Loucy (cell line): ENCODE measurements at regions not wholly inside any gene's neighbourhood (a gene's known extent, or its start where the extent isn't known, plus 50 kb on each side); places are given as distances from the start of the nearest gene placed in this dataset.

Experiments used
- H2AFZ ChIP-seq: fragments of 200-600 bp; sonication (generic); 2 replicates; pipeline ENCODE4 v1.6.0; 2016; ENCODE audit warnings: antibody characterized with exemption, mild to moderate bottlenecking, low read length, moderate library complexity
- H3F3A ChIP-seq: fragments of 200-600 bp; 2 replicates; pipeline ENCODE4 v1.6.0; 2016; ENCODE audit warnings: antibody characterized with exemption, low read depth, mild to moderate bottlenecking
- H3K27me3 ChIP-seq: fragments of 200-600 bp; sonication (generic); 2 replicates; pipeline ENCODE4 v1.6.1; 2014; ENCODE audit warnings: low read length, mild to moderate bottlenecking; ENCODE audit not compliant: insufficient read depth, poor library complexity, severe bottlenecking
- H3K36me3 ChIP-seq: fragments of 200-600 bp; sonication (generic); 2 replicates; pipeline ENCODE4 v1.6.1; 2016; ENCODE audit warnings: low read length; ENCODE audit not compliant: insufficient read depth
- H3K4me1 ChIP-seq: fragments of 200-600 bp; sonication (generic); 2 replicates; pipeline ENCODE4 v1.5.1; 2014; ENCODE audit warnings: low read length, mild to moderate bottlenecking; ENCODE audit not compliant: insufficient read depth, poor library complexity, severe bottlenecking
- H3K4me2 ChIP-seq: fragments of 200-600 bp; sonication (generic); 2 replicates; pipeline ENCODE4 v1.6.0; 2014; ENCODE audit warnings: antibody characterized with exemption, low read length, low read depth, mild to moderate bottlenecking; ENCODE audit not compliant: poor library complexity, severe bottlenecking
- H3K4me3 ChIP-seq: fragments of 200-600 bp; sonication (generic); 2 replicates; pipeline ENCODE4 v1.5.1; 2014; ENCODE audit warnings: low read length, mild to moderate bottlenecking, mixed read lengths; ENCODE audit not compliant: poor library complexity, severe bottlenecking
- H3K79me2 ChIP-seq: fragments of 200-600 bp; sonication (generic); 2 replicates; pipeline ENCODE4 v1.6.1; 2014; ENCODE audit warnings: low read length; ENCODE audit not compliant: insufficient read depth
- H3K9ac ChIP-seq: fragments of 200-600 bp; sonication (generic); 2 replicates; pipeline ENCODE4 v1.6.0; 2014; ENCODE audit warnings: mild to moderate bottlenecking, low read depth, low read length, moderate library complexity; ENCODE audit not compliant: poor library complexity, severe bottlenecking
- H3K9me2 ChIP-seq: fragments of 200-600 bp; sonication (generic); replicated peaks from 2 replicates; pipeline ENCODE4 v1.6.1; 2016; ENCODE audit warnings: low read depth, low read length, mixed read lengths
- H3K9me3 ChIP-seq: fragments of 200-600 bp; sonication (generic); 2 replicates; pipeline ENCODE4 v1.6.1; 2014; ENCODE audit warnings: mild to moderate bottlenecking, antibody characterized with exemption, low read length, low read depth; ENCODE audit not compliant: insufficient read depth
- H4K20me1 ChIP-seq: fragments of 200-600 bp; sonication (generic); 2 replicates; pipeline ENCODE4 v1.6.0; 2014; ENCODE audit warnings: antibody characterized with exemption, low read length, mild to moderate bottlenecking; ENCODE audit not compliant: insufficient read depth, poor library complexity, severe bottlenecking
- CTCF ChIP-seq: fragments of 200-600 bp; sonication (generic); conservative IDR thresholded peaks from 2 replicates; pipeline ENCODE4 v1.5.1; 2014; ENCODE audit warnings: mild to moderate bottlenecking, antibody characterized with exemption, low read length
- EZH2phosphoT487 ChIP-seq: fragments of 200-600 bp; IDR thresholded peaks from 2 replicates; pipeline ENCODE4 v1.6.1; 2018; ENCODE audit warnings: antibody characterized with exemption, mild to moderate bottlenecking, moderate library complexity, borderline replicate concordance

- H3K79me2 ChIP-seq: no peaks in the 10 kb centered on the region
- TF ChIP-seq CTCF: no peak
- no peaks in the 10 kb centered on the region for H3K27me3 ChIP-seq
- H3K9me2 ChIP-seq: no peaks in the 10 kb centered on the region
- no peak overlapping the region for H3K4me2 ChIP-seq
- H3K9ac ChIP-seq: no peak overlapping the region
- H3K4me3 ChIP-seq: no peak overlapping the region
- no peaks in the 10 kb centered on the region for H3K9me3 ChIP-seq
- H3F3A ChIP-seq: no peaks in the 10 kb centered on the region
- no peaks in the 10 kb centered on the region for H4K20me1 ChIP-seq
- no peak overlapping the region for H2AFZ ChIP-seq
- no peaks in the 10 kb centered on the region for H3K36me3 ChIP-seq
- no peaks in the 10 kb centered on the region for H3K4me1 ChIP-seq
Observed at GRCh38 chr7:1298931-1299885, 66.5 kb downstream of the UNCX start.

GRCh38 chr7:1300206-1300605 lies 67.5 kb downstream of the UNCX start:
- TF ChIP-seq EZH2phosphoT487 (no peak), CTCF (no peak)
- no peaks in the 10 kb centered on the region for H3K4me1 ChIP-seq
- H3K36me3 ChIP-seq: no peaks in the 10 kb centered on the region
- no peak overlapping the region for H3K9ac ChIP-seq
- no peaks in the 10 kb centered on the region for H4K20me1 ChIP-seq
- no peaks in the 10 kb centered on the region for H3F3A ChIP-seq
- H3K4me3 ChIP-seq: no peak overlapping the region
- no peak overlapping the region for H2AFZ ChIP-seq
- no peaks in the 10 kb centered on the region for H3K9me3 ChIP-seq
- H3K27me3 ChIP-seq: no peaks in the 10 kb centered on the region
- H3K79me2 ChIP-seq: no peaks in the 10 kb centered on the region
- H3K4me2 ChIP-seq: no peak overlapping the region
- no peaks in the 10 kb centered on the region for H3K9me2 ChIP-seq

GRCh38 chr7:1300636-1301035 lies 68.0 kb downstream of the UNCX start:
- no peaks in the 10 kb centered on the region for H3K9me2 ChIP-seq
- no peaks in the 10 kb centered on the region for H4K20me1 ChIP-seq
- no peak overlapping the region for H2AFZ ChIP-seq
- no peak for TF ChIP-seq EZH2phosphoT487
- no peak for TF ChIP-seq CTCF
- no peaks in the 10 kb centered on the region for H3K9me3 ChIP-seq
- H3K9ac ChIP-seq: no peak overlapping the region
- no peak overlapping the region for H3K4me3 ChIP-seq
- H3K27me3 ChIP-seq: no peaks in the 10 kb centered on the region
- H3K4me1 ChIP-seq: no peaks in the 10 kb centered on the region
- H3F3A ChIP-seq: no peaks in the 10 kb centered on the region
- H3K36me3 ChIP-seq: no peaks in the 10 kb centered on the region
- H3K4me2 ChIP-seq: no peak overlapping the region
- H3K79me2 ChIP-seq: no peaks in the 10 kb centered on the region
